Stromal cell of bone marrow (primary cell): ENCODE measurements at regions not wholly inside any gene's neighbourhood (a gene's known extent, or its start where the extent isn't known, plus 50 kb on each side); places are given as distances from the start of the nearest gene placed in this dataset.

Source experiments
- DNase-seq: peaks from one replicate; pipeline ENCODE4 v3.0.0-alpha.2; 2012; ENCODE audit warnings: low read depth

- DNase-seq = no peak
Measured at GRCh38 chr13:88866195-88866594, 1195.0 kb downstream of the SLITRK5 start.

GRCh38 chr13:88883741-88884140 lies 1212.6 kb downstream of the SLITRK5 start:
- no peak for DNase-seq

GRCh38 chr13:88887045-88887662 lies 1216.0 kb downstream of the SLITRK5 start:
- DNase-seq = no peak

- DNase-seq = no peak
Measured at GRCh38 chr13:88895261-88895941, 1224.2 kb downstream of the SLITRK5 start.

GRCh38 chr13:88896466-88896865 lies 1225.3 kb downstream of the SLITRK5 start:
- DNase-seq = no peak

GRCh38 chr13:88908961-88909441 lies 1237.8 kb downstream of the SLITRK5 start:
- no peak for DNase-seq

- no peak for DNase-seq
Measured at GRCh38 chr13:88919970-88920628, 1248.9 kb downstream of the SLITRK5 start.

GRCh38 chr13:88925954-88926353 lies 1254.8 kb downstream of the SLITRK5 start:
- DNase-seq = no peak

- DNase-seq = no peak
Measured at GRCh38 chr13:88926890-88927502, 1255.8 kb downstream of the SLITRK5 start.

GRCh38 chr13:88932950-88933349 lies 1261.8 kb downstream of the SLITRK5 start:
- no peak for DNase-seq

GRCh38 chr13:88937384-88937783 lies 1266.2 kb downstream of the SLITRK5 start:
- DNase-seq = no peak

- DNase-seq = no peak
Measured at GRCh38 chr13:88945793-88946192, 1274.6 kb downstream of the SLITRK5 start.

GRCh38 chr13:88948501-88948900 lies 1277.3 kb downstream of the SLITRK5 start:
- no peak for DNase-seq

- no peak for DNase-seq
Measured at GRCh38 chr13:88958821-88959220, 1287.7 kb downstream of the SLITRK5 start.

- no peak for DNase-seq
Measured at GRCh38 chr13:88976466-88976865, 1305.3 kb downstream of the SLITRK5 start.

- no peak for DNase-seq
Measured at GRCh38 chr13:88978607-88979006, 1307.4 kb downstream of the SLITRK5 start.

GRCh38 chr13:88979465-88980175 lies 1308.4 kb downstream of the SLITRK5 start:
- DNase-seq = no peak

- no peak for DNase-seq
Measured at GRCh38 chr13:89003656-89004055, 1332.5 kb downstream of the SLITRK5 start.

GRCh38 chr13:89011615-89012014 lies 1340.4 kb downstream of the SLITRK5 start:
- no peak for DNase-seq

GRCh38 chr13:89027694-89028306 lies 1356.6 kb downstream of the SLITRK5 start:
- DNase-seq = no peak

- DNase-seq = no peak
Measured at GRCh38 chr13:89029062-89029461, 1357.9 kb downstream of the SLITRK5 start.

- DNase-seq = no peak
Measured at GRCh38 chr13:89034015-89034414, 1362.8 kb downstream of the SLITRK5 start.
